PC-3 (cell line): ENCODE measurements at regions not wholly inside any gene's neighbourhood (a gene's known extent, or its start where the extent isn't known, plus 50 kb on each side); places are given as distances from the start of the nearest gene placed in this dataset.
A peak's percentile ranks its signal among the peaks of the same experiment; 100 is the strongest.

Source experiments
- ATAC-seq: fragments of 200-7000 bp; cut with Tn5 transposase; 2 replicates; pipeline ENCODE4 v1.9.1; 2020; ENCODE audit warnings: mild to moderate bottlenecking, moderate library complexity
- BruUV-seq: library from RNA; stranded (reverse); fragments of 400-500 nt; replicated peaks from 2 replicates; lab custom pipeline; 2021; lab: Mats Ljungman, UMichigan
- CTCF ChIA-PET: fragments of 300-600 bp; sonication (Branson Sonifier 250); formaldehyde crosslinking; loops from one replicate; lab custom pipeline; 2022; ENCODE audit warnings: antibody characterized with exemption; lab: Charles Lee
- POLR2A ChIA-PET: fragments of 300-600 bp; sonication (Branson Sonifier 250); formaldehyde crosslinking; loops from one replicate; lab custom pipeline; 2022; ENCODE audit warnings: antibody characterized with exemption; ENCODE audit not compliant: unreplicated experiment; lab: Charles Lee
- DNase-seq: peaks from one replicate; pipeline ENCODE4 v3.0.0-alpha.2; 2015
- H2AFZ ChIP-seq: fragments of 300-600 bp; sonication (generic); 2 replicates; pipeline ENCODE4 v1.6.0; 2016; ENCODE audit warnings: antibody characterized with exemption, low read length
- H3F3A ChIP-seq: fragments of 300-600 bp; sonication (generic); one replicate; pipeline ENCODE4 v1.6.0; 2017; ENCODE audit warnings: antibody characterized with exemption, low read length, control low read depth, mild to moderate bottlenecking; ENCODE audit not compliant: unreplicated experiment
- H3K27ac ChIP-seq: fragments of 300-600 bp; sonication (generic); 2 replicates; pipeline ENCODE4 v1.5.1; 2016; ENCODE audit warnings: mild to moderate bottlenecking, low read length
- H3K27me3 ChIP-seq: fragments of 300-600 bp; sonication (generic); 2 replicates; pipeline ENCODE4 v1.6.1; 2016; ENCODE audit warnings: low read length, mixed read lengths
- H3K36me3 ChIP-seq: fragments of 300-600 bp; sonication (generic); 2 replicates; pipeline ENCODE4 v1.6.1; 2016; ENCODE audit warnings: low read depth, mixed run types, low read length, mixed read lengths
- H3K4me1 ChIP-seq: fragments of 300-600 bp; sonication (generic); 2 replicates; pipeline ENCODE4 v1.5.1; 2016; ENCODE audit warnings: low read length; ENCODE audit not compliant: insufficient read depth
- H3K4me2 ChIP-seq: fragments of 300-600 bp; sonication (generic); 2 replicates; pipeline ENCODE4 v1.6.0; 2016; ENCODE audit warnings: low read length
- H3K4me3 ChIP-seq: fragments of 300-600 bp; sonication (generic); 2 replicates; pipeline ENCODE4 v1.5.1; 2016; ENCODE audit warnings: mild to moderate bottlenecking, low read length, mixed read lengths
- H3K79me2 ChIP-seq: fragments of 300-600 bp; sonication (generic); 2 replicates; pipeline ENCODE4 v1.6.1; 2017; ENCODE audit warnings: low read length, mixed read lengths
- H3K9ac ChIP-seq: fragments of 300-600 bp; sonication (generic); 2 replicates; pipeline ENCODE4 v1.6.0; 2016; ENCODE audit warnings: mild to moderate bottlenecking, low read length
- H3K9me2 ChIP-seq: fragments of 300-600 bp; sonication (generic); replicated peaks from 2 replicates; pipeline ENCODE4 v1.6.1; 2016; ENCODE audit warnings: mixed run types, low read length, mixed read lengths
- H3K9me3 ChIP-seq: fragments of 300-600 bp; sonication (generic); 2 replicates; pipeline ENCODE4 v1.6.1; 2016; ENCODE audit warnings: low read length, mixed read lengths
- H4K20me1 ChIP-seq: fragments of 300-600 bp; sonication (generic); 2 replicates; pipeline ENCODE4 v1.6.1; 2016; ENCODE audit warnings: low read length, mixed read lengths
- CTCF ChIP-seq: fragments of 300-600 bp; sonication (generic); conservative IDR thresholded peaks from 2 replicates; pipeline ENCODE4 v1.5.1; 2017; ENCODE audit warnings: antibody characterized with exemption, low read depth, mild to moderate bottlenecking, low read length
- EZH2 ChIP-seq: fragments of 300-600 bp; sonication (generic); IDR thresholded peaks from one replicate; pipeline ENCODE4 v1.6.1; 2017; ENCODE audit warnings: antibody characterized with exemption, mild to moderate bottlenecking, low read length; ENCODE audit not compliant: unreplicated experiment
- EZH2phosphoT487 ChIP-seq: fragments of 300-600 bp; sonication (generic); IDR thresholded peaks from 2 replicates; pipeline ENCODE4 v1.6.1; 2018; ENCODE audit warnings: mild to moderate bottlenecking, antibody characterized with exemption, low read length, borderline replicate concordance
- intact Hi-C: fragments of 100-400 bp; cut with micrococcal nuclease; formaldehyde crosslinking; loops from 2 replicates; pipeline ENCODE4 v1.9.0; 2023

GRCh38 chrX:45668686-45669443 is 468.2 kb upstream of the DIPK2B start:
- DNase-seq = peak; percentile 81
- peak; percentile 95 for ATAC-seq
- no peaks in the 10 kb centered on the region for H4K20me1 ChIP-seq
- H3K4me2 ChIP-seq = peak overlapping the region; percentile 4
- H3K79me2 ChIP-seq = no peaks in the 10 kb centered on the region
- no peaks in the 10 kb centered on the region for H3F3A ChIP-seq
- CTCF ChIA-PET = interaction anchor here (0.8 kb wide), 1 partner anchor 144 kb away, joined by 3 read pairs; no protein-coding TSS in a partner anchor
- peaks cover 11% of the 10 kb centered on the region for H3K4me1 ChIP-seq
- no peaks in the 10 kb centered on the region for H3K27me3 ChIP-seq
- POLR2A ChIA-PET = no interaction called here
- no peak overlapping the region for H2AFZ ChIP-seq
- TF ChIP-seq EZH2phosphoT487 (no peak), CTCF (no peak)
- intact Hi-C loops = no loop called here
- H3K9ac ChIP-seq = no peak overlapping the region
- no peaks in the 10 kb centered on the region for H3K9me2 ChIP-seq
- no peaks in the 10 kb centered on the region for H3K9me3 ChIP-seq
- H3K27ac ChIP-seq = peak overlapping the region; percentile 34
- no TSS peak for BruUV-seq
- no peak overlapping the region for H3K4me3 ChIP-seq
- no peaks in the 10 kb centered on the region for H3K36me3 ChIP-seq

- H3K27me3 ChIP-seq = no peaks in the 10 kb centered on the region
- ChIA-PET CTCF (no interaction called here), POLR2A (interaction anchor here (0.6 kb wide), 1 partner anchor 89 kb away, joined by 4 read pairs; no protein-coding TSS in a partner anchor)
- no peak overlapping the region for H3K27ac ChIP-seq
- no peaks in the 10 kb centered on the region for H4K20me1 ChIP-seq
- no peak overlapping the region for H3K9ac ChIP-seq
- H3K9me3 ChIP-seq = no peaks in the 10 kb centered on the region
- H2AFZ ChIP-seq = no peak overlapping the region
- DNase-seq = peak; percentile 47
- H3K36me3 ChIP-seq = no peaks in the 10 kb centered on the region
- H3F3A ChIP-seq = no peaks in the 10 kb centered on the region
- TF ChIP-seq CTCF (no peak), EZH2 (no peak), EZH2phosphoT487 (no peak)
- no peak overlapping the region for H3K4me3 ChIP-seq
- no TSS peak for BruUV-seq
- no peaks in the 10 kb centered on the region for H3K79me2 ChIP-seq
- peaks cover 11% of the 10 kb centered on the region for H3K4me1 ChIP-seq
- intact Hi-C loops = no loop called here
- no peak for ATAC-seq
- no peak overlapping the region for H3K4me2 ChIP-seq
- no peaks in the 10 kb centered on the region for H3K9me2 ChIP-seq
These were observed 467.0 kb upstream of the DIPK2B start for GRCh38 chrX:45667666-45668065.

GRCh38 chrX:45664727-45665290 is 464.1 kb upstream of the DIPK2B start:
- H3K9me2 ChIP-seq = no peaks in the 10 kb centered on the region
- H3K9ac ChIP-seq = no peak overlapping the region
- POLR2A ChIA-PET = no interaction called here
- intact Hi-C loops = no loop called here
- H3K36me3 ChIP-seq = no peaks in the 10 kb centered on the region
- no peaks in the 10 kb centered on the region for H3K79me2 ChIP-seq
- H3K4me1 ChIP-seq = peaks cover 11% of the 10 kb centered on the region
- H2AFZ ChIP-seq = no peak overlapping the region
- H3K4me2 ChIP-seq = no peak overlapping the region
- TF ChIP-seq EZH2 = no peak
- TF ChIP-seq EZH2phosphoT487 = no peak
- TF ChIP-seq CTCF = no peak
- CTCF ChIA-PET = no interaction called here
- no peaks in the 10 kb centered on the region for H3K9me3 ChIP-seq
- DNase-seq (no peak), ATAC-seq (no peak)
- BruUV-seq = no TSS peak
- no peak overlapping the region for H3K27ac ChIP-seq
- H4K20me1 ChIP-seq = no peaks in the 10 kb centered on the region
- no peak overlapping the region for H3K4me3 ChIP-seq
- H3K27me3 ChIP-seq = no peaks in the 10 kb centered on the region
- H3F3A ChIP-seq = no peaks in the 10 kb centered on the region
